Gastrocnemius medialis (tissue), 4 donors: ENCODE measurements at regions not wholly inside any gene's neighbourhood (a gene's known extent, or its start where the extent isn't known, plus 50 kb on each side); places are given as distances from the start of the nearest gene placed in this dataset.

Experiments
- POLR2A ChIP-seq, 2 donors: fragments of 450-650 bp; IDR thresholded peaks; one replicate each; pipeline ENCODE4 v1.6.1; 2017; ENCODE audit warnings: antibody characterized with exemption in 2 of 2, mild to moderate bottlenecking in 2 of 2, moderate library complexity in 2 of 2
- TF ChIP-seq, protein P1 (sequence below), 5 experiments: fragments of 450-650 bp in 3 of 5; fragments of 200-600 bp in 2 of 5; sonication (generic) in 2 of 5; IDR thresholded peaks in 4 of 5; conservative IDR thresholded peaks in 1 of 5; 1 replicate in 4 of 5; 2 replicates in 1 of 5; pipeline ENCODE4 v1.5.1; 2016 to 2019; ENCODE audit warnings: antibody characterized with exemption in 5 of 5, mild to moderate bottlenecking in 3 of 5, moderate library complexity in 3 of 5

DNA sequence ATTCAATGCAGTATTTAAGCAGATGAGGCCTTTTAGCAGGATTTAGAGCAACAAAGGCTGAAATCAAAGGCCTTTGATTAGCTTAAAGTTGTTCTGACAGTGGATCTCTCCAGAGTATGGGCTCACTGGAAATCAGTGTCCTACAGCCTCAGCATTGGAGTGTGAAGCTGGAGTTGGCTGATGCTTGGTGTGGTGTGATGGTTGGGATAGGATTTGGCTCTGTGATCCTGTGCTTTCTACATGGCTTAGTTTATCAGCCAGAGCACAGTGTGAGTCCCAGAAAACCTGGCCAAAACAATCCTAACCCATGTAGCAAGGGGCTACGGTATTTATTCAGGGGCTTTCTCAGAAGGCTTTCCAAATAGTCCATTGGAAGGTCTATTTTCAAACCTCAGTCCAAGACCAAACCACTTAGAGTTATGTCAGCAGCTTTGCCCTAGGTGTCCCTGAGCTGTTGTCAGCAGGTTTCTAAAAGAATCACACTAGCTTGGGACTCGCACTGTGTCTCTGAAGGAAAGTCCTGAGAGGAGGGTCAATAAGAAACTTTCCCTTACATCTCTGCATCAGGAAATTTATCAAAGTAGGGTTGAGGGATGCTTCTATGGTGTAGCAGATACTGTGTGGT, 65.4 kb upstream of the ANKRD1 start:
- TF ChIP-seq, protein P1, sequence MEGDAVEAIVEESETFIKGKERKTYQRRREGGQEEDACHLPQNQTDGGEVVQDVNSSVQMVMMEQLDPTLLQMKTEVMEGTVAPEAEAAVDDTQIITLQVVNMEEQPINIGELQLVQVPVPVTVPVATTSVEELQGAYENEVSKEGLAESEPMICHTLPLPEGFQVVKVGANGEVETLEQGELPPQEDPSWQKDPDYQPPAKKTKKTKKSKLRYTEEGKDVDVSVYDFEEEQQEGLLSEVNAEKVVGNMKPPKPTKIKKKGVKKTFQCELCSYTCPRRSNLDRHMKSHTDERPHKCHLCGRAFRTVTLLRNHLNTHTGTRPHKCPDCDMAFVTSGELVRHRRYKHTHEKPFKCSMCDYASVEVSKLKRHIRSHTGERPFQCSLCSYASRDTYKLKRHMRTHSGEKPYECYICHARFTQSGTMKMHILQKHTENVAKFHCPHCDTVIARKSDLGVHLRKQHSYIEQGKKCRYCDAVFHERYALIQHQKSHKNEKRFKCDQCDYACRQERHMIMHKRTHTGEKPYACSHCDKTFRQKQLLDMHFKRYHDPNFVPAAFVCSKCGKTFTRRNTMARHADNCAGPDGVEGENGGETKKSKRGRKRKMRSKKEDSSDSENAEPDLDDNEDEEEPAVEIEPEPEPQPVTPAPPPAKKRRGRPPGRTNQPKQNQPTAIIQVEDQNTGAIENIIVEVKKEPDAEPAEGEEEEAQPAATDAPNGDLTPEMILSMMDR (IDR thresholded peaks at IDR 0.05 in 4 of 5, conservative IDR thresholded peaks at IDR 0.05 in 1 of 5) = no peak
- TF ChIP-seq POLR2A (IDR thresholded peaks at IDR 0.05) = no peak
